Sigmoid colon (tissue), 6 donors: ENCODE measurements at regions not wholly inside any gene's neighbourhood (a gene's known extent, or its start where the extent isn't known, plus 50 kb on each side); places are given as distances from the start of the nearest gene placed in this dataset.

Source experiments
- DNase-seq: peaks from one replicate; pipeline ENCODE4 v3.0.0-alpha.2; 2019
- H3K27ac ChIP-seq, 4 donors: fragments of 200-600 bp; sonication (generic); one replicate each; pipeline ENCODE4 v1.5.1; 2016 to 2019; ENCODE audit warnings: mild to moderate bottlenecking in 1 of 4
- H3K27me3 ChIP-seq, 3 donors: fragments of 200-600 bp; sonication (generic); one replicate each; pipeline ENCODE4 v1.5.1; 2019; ENCODE audit warnings: mild to moderate bottlenecking in 1 of 3
- H3K36me3 ChIP-seq, 4 donors: fragments of 200-600 bp; sonication (generic); one replicate each; pipeline ENCODE4 v1.5.1; 2016 to 2019
- H3K4me1 ChIP-seq, 4 donors: fragments of 200-600 bp; sonication (generic); one replicate each; pipeline ENCODE4 v1.5.1; 2017 to 2019
- H3K4me3 ChIP-seq, 4 donors: fragments of 200-600 bp; sonication (generic); one replicate each; pipeline ENCODE4 v1.5.1; 2017 to 2019; ENCODE audit warnings: mild to moderate bottlenecking in 2 of 4, moderate library complexity in 1 of 4
- H3K9me3 ChIP-seq, 4 donors: fragments of 200-600 bp in 3 of 4; sonication (generic) in 3 of 4; one replicate each; pipeline versions ENCODE4 v1.5.1 to v1.6.1; 2013 to 2019
- EP300 ChIP-seq, 4 donors: sonication (generic); formaldehyde crosslinking; IDR thresholded peaks; one replicate each; pipeline ENCODE4 v1.6.1; 2017; ENCODE audit warnings: antibody characterized with exemption in 4 of 4
- POLR2A ChIP-seq, 2 donors: fragments of 450-650 bp; IDR thresholded peaks; one replicate each; pipeline ENCODE4 v1.6.1; 2016; ENCODE audit warnings: antibody characterized with exemption in 2 of 2, mild to moderate bottlenecking in 2 of 2, moderate library complexity in 2 of 2
- POLR2AphosphoS5 ChIP-seq, 4 donors: sonication (generic); formaldehyde crosslinking; IDR thresholded peaks; one replicate each; pipeline ENCODE4 v1.6.1; 2017; ENCODE audit warnings: antibody characterized with exemption in 4 of 4
- WGBS, 2 donors: extraction: QIAGEN DNeasy Blood & Tissue Kit; methylation state at CpG; one replicate each; pipeline ENCODE4 v1.1.7; 2013; 5-methylcytosine and 5-hydroxymethylcytosine counted together
- intact Hi-C: fragments of 100-400 bp; cut with DNase I; formaldehyde crosslinking; loops from one replicate; pipeline ENCODE4 v1.15.1; 2023
- TF ChIP-seq, protein P1 (sequence below), 4 experiments: fragments of 450-650 bp in 3 of 4; fragments of 200-600 bp in 1 of 4; IDR thresholded peaks; one replicate each; pipeline ENCODE4 v1.5.1; 2016 to 2019; ENCODE audit warnings: antibody characterized with exemption in 4 of 4, mild to moderate bottlenecking in 3 of 4, moderate library complexity in 2 of 4
- donor health status: healthy with polysubstance abuse.
- donor health status: healthy.

DNA sequence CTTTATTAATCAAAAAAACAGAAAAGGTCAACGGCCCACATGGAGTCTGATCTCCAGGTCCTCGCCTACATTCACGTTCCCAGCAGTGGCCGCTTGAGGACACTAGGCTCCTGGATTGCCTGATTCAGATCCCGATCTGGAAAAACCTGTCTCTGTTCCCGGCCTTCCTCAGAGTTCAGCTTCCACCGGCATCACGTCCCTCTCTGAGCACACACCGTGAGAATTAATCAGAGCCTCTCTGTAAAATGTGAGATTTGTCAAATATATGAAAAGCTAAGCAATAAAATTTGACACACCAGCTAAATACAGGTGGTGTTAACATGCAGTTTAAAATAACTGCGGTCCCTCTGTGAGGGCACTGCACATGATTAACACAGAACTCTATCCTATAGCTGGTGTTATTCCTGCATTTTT lies 122.8 kb upstream of the COL21A1 start:
- TF ChIP-seq POLR2AphosphoS5 (IDR thresholded peaks at IDR 0.05) (no peak), POLR2A (IDR thresholded peaks at IDR 0.05) (no peak)
- TF ChIP-seq, protein P1, sequence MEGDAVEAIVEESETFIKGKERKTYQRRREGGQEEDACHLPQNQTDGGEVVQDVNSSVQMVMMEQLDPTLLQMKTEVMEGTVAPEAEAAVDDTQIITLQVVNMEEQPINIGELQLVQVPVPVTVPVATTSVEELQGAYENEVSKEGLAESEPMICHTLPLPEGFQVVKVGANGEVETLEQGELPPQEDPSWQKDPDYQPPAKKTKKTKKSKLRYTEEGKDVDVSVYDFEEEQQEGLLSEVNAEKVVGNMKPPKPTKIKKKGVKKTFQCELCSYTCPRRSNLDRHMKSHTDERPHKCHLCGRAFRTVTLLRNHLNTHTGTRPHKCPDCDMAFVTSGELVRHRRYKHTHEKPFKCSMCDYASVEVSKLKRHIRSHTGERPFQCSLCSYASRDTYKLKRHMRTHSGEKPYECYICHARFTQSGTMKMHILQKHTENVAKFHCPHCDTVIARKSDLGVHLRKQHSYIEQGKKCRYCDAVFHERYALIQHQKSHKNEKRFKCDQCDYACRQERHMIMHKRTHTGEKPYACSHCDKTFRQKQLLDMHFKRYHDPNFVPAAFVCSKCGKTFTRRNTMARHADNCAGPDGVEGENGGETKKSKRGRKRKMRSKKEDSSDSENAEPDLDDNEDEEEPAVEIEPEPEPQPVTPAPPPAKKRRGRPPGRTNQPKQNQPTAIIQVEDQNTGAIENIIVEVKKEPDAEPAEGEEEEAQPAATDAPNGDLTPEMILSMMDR (IDR thresholded peaks at IDR 0.05): peak; percentile 45 to 73 (median 64)
- no peaks in the 10 kb centered on the region for H3K36me3 ChIP-seq
- peak; percentile 93 for DNase-seq
- peak overlapping the region in 1 of 4 donors; percentile 6 for H3K4me3 ChIP-seq
- H3K27ac ChIP-seq: peak overlapping the region; percentile 80 to 95 (median 90)
- 24 to 62% methylated on average over 10 of the region's 10 CpGs for WGBS, 2 donors
- no peaks in the 10 kb centered on the region for H3K9me3 ChIP-seq
- H3K4me1 ChIP-seq: peaks cover 0 to 96% (median 78%) of the 10 kb centered on the region in 4 donors
- H3K27me3 ChIP-seq: no peaks in the 10 kb centered on the region
- intact Hi-C loops: loop anchor here (2.0 to 5.0 kb wide), 2 partner anchors 82 to 181 kb away; no protein-coding TSS in a partner anchor

DNA sequence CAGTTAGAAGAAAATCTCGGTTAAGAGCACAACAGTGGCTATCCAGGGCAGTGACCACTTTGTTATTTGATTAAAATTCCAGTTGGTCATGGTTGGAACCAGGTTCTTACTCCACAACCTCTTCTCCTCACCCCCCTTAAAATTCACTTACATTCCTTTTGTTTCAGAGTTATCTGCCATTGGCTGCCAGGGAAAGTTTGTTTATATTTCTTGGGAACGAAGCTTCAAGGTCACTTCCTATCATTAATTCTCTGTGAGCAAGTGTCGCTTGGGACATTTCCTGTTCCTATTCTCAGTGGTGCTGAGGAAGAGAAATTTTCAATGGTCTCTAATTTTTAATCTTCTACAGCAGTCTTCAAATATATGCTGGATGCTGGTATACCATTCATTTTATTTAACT lies 121.1 kb upstream of the COL21A1 start:
- intact Hi-C loops: loop anchor here (10.0 kb wide), 2 partner anchors 326 to 486 kb away; no protein-coding TSS in a partner anchor
- 61 to 72% methylated on average over 3 of the region's 3 CpGs for WGBS, 2 donors
- peak overlapping the region; percentile 80 to 95 (median 90) for H3K27ac ChIP-seq

DNA sequence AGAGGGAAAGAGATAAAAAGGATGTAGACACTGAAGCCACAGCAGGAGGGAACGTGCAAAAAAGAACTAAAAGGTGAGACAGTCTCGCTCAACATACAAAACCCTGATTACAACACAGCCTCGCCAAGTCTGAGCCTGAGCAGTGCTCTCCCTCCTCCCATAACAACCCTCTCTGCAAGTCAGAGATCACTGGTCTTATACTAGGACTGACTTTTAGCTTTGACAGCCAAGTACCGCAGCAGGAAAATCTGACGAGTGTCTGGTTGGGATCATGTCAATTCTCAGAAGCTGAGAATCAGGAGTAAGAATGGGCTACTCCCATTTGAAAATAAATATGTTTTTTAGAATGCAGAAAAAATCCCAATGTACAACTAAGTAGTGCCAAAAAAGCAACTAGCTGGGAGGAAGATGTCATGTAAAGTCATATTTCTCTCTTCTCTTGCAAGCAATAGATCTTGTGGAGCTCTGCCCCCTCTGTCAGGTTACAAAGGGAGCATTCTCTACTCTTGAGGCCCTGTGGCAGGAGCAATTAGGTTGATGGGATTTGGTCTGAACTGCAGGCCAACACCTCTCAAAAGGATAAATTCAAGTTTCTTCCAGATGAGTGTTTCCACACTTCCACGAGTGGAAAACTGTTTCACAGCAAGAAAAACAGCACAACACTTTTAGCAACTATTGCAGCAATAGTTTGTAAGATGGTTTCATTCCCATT lies 118.9 kb upstream of the COL21A1 start:
- intact Hi-C loops: loop anchor here (10.0 kb wide), 2 partner anchors 329 to 489 kb away; no protein-coding TSS in a partner anchor
- no peaks in the 10 kb centered on the region for H3K36me3 ChIP-seq
- H3K9me3 ChIP-seq: no peaks in the 10 kb centered on the region
- TF ChIP-seq POLR2AphosphoS5 (IDR thresholded peaks at IDR 0.05): no peak
- TF ChIP-seq POLR2A (IDR thresholded peaks at IDR 0.05): no peak
- TF ChIP-seq, protein P1 (IDR thresholded peaks at IDR 0.05): no peak
- no peak for TF ChIP-seq EP300 (IDR thresholded peaks at IDR 0.05)
- H3K4me3 ChIP-seq: no peak overlapping the region
- H3K4me1 ChIP-seq: peaks cover 0 to 72% (median 59%) of the 10 kb centered on the region in 4 donors
- DNase-seq: no peak
- WGBS, 2 donors: 83 to 85% methylated on average over 6 of the region's 6 CpGs
- H3K27ac ChIP-seq: peak overlapping the region in 2 of 4 donors; percentile 40 to 95
- H3K27me3 ChIP-seq: no peaks in the 10 kb centered on the region

More for the DNA sequence above, 121.1 kb upstream of the COL21A1 start:
- Histone ChIP-seq H3K27me3 (no peaks in the 10 kb centered on the region), H3K9me3 (no peaks in the 10 kb centered on the region), H3K36me3 (no peaks in the 10 kb centered on the region), H3K4me3 (no peak overlapping the region), H3K4me1 (peaks cover 0 to 93% (median 78%) of the 10 kb centered on the region in 4 donors)
- TF ChIP-seq EP300 (IDR thresholded peaks at IDR 0.05) (no peak), POLR2AphosphoS5 (IDR thresholded peaks at IDR 0.05) (peak in 1 of 4 donors; percentile 21)
- DNase-seq: no peak

DNA sequence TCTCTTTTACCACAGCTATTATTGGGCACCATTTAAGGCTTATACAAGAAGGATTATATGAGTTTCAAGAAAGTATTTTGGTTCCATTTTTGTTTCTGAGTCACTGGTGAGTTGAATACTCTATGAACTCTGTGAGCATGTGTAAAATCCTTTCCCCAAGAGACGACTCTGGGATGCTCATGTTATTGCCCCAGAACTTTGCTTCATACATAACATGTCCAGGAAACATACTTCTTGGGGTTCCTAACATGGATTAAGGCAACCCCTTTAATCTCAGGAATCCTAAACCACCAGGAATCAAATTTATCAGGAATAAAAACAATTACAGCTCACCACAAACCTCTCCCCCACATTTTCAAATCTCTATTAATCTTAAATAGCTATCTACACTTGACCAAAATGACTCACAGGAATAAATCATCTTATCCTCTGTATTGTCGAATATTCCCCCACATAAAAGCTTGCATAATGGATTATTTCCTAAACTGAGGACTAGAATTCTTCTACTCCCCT lies 117.5 kb upstream of the COL21A1 start:
- no peak for TF ChIP-seq EP300 (IDR thresholded peaks at IDR 0.05)
- TF ChIP-seq POLR2A (IDR thresholded peaks at IDR 0.05): no peak
- TF ChIP-seq POLR2AphosphoS5 (IDR thresholded peaks at IDR 0.05): no peak
- TF ChIP-seq, protein P1 (IDR thresholded peaks at IDR 0.05): no peak
- WGBS, 2 donors: 63 to 78% methylated on average over 2 of the region's 2 CpGs
- H3K9me3 ChIP-seq: no peaks in the 10 kb centered on the region
- H3K36me3 ChIP-seq: no peaks in the 10 kb centered on the region
- peaks cover 0 to 59% (median 46%) of the 10 kb centered on the region in 4 donors for H3K4me1 ChIP-seq
- H3K27me3 ChIP-seq: no peaks in the 10 kb centered on the region
- H3K27ac ChIP-seq: peak overlapping the region in 2 of 4 donors; percentile 6 to 95
- no peak overlapping the region for H3K4me3 ChIP-seq
- no peak for DNase-seq
- intact Hi-C loops: loop anchor here (10.0 kb wide), 2 partner anchors 330 to 490 kb away; no protein-coding TSS in a partner anchor

DNA sequence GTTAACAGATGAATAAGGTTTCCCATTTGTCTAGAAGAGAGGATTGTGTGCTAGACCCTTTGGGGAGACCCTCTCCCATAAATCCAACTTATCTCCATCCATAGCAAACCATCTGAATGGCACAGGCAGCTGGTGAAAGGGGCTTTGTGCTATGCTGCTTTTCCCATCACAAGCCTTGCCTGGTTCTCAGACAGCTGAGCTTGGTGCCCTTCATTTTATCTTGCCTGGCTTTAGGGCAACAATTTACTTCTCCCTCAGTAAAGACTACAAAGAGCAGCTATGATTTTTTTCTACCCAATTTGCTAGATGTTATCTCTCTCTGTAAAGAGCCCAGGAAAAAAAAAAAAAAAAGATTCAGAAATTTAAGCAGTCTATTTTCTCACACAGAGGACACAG lies 117.0 kb upstream of the COL21A1 start:
- no peak overlapping the region for H3K4me3 ChIP-seq
- no peaks in the 10 kb centered on the region for H3K9me3 ChIP-seq
- no peaks in the 10 kb centered on the region for H3K36me3 ChIP-seq
- H3K27ac ChIP-seq: peak overlapping the region in 1 of 4 donors; percentile 95
- no peak for DNase-seq
- H3K27me3 ChIP-seq: no peaks in the 10 kb centered on the region
- intact Hi-C loops: loop anchor here (10.0 kb wide), 2 partner anchors 330 to 490 kb away; no protein-coding TSS in a partner anchor
- TF ChIP-seq POLR2A (IDR thresholded peaks at IDR 0.05) (no peak), EP300 (IDR thresholded peaks at IDR 0.05) (no peak), POLR2AphosphoS5 (IDR thresholded peaks at IDR 0.05) (no peak)
- TF ChIP-seq, protein P1 (IDR thresholded peaks at IDR 0.05): no peak
- H3K4me1 ChIP-seq: peaks cover 0 to 57% (median 43%) of the 10 kb centered on the region in 4 donors
